GM21723 (cell line): ENCODE measurements at regions not wholly inside any gene's neighbourhood (a gene's known extent, or its start where the extent isn't known, plus 50 kb on each side); places are given as distances from the start of the nearest gene placed in this dataset.
"Not testable (repeated sequence)": the region's sequence is repeated elsewhere in the genome, so short reads cannot be mapped to it uniquely, and the experiment has no call there.

Experiments
- ATAC-seq: cut with Tn5 transposase; IDR thresholded peaks from one replicate; pipeline ENCODE4 v1.9.1; 2021; ENCODE audit warnings: mild to moderate bottlenecking, moderate library complexity; ENCODE audit not compliant: unreplicated experiment

- no peak for ATAC-seq
Measured at GRCh38 chr4:33989820-33990443, 2254.4 kb downstream of the ARAP2 start.

GRCh38 chr4:33996075-33996718 is 2248.1 kb downstream of the ARAP2 start:
- ATAC-seq = no peak

- no peak for ATAC-seq
Measured at GRCh38 chr4:33998291-33998690, 2246.0 kb downstream of the ARAP2 start.

- no peak for ATAC-seq
Measured at GRCh38 chr4:34000356-34000755, 2244.0 kb downstream of the ARAP2 start.

- ATAC-seq = not testable (repeated sequence)
Measured at GRCh38 chr4:34006540-34006939, 2237.8 kb downstream of the ARAP2 start.

- ATAC-seq = no peak
Measured at GRCh38 chr4:34009951-34010350, 2234.4 kb downstream of the ARAP2 start.

- ATAC-seq = no peak
Measured at GRCh38 chr4:34010751-34011519, 2233.4 kb downstream of the ARAP2 start.

- no peak for ATAC-seq
Measured at GRCh38 chr4:34035225-34035624, 2209.1 kb downstream of the ARAP2 start.

- ATAC-seq = no peak
Measured at GRCh38 chr4:34037280-34037679, 2207.0 kb downstream of the ARAP2 start.

- ATAC-seq = no peak
Measured at GRCh38 chr4:34039766-34040165, 2204.5 kb downstream of the ARAP2 start.

- no peak for ATAC-seq
Measured at GRCh38 chr4:34043131-34043530, 2201.2 kb downstream of the ARAP2 start.

GRCh38 chr4:34046580-34046979 is 2197.7 kb downstream of the ARAP2 start:
- no peak for ATAC-seq

- ATAC-seq = no peak
Measured at GRCh38 chr4:34047363-34047762, 2197.0 kb downstream of the ARAP2 start.

- ATAC-seq = no peak
Measured at GRCh38 chr4:34066126-34066525, 2178.2 kb downstream of the ARAP2 start.

GRCh38 chr4:34091451-34091850 is 2152.9 kb downstream of the ARAP2 start:
- ATAC-seq = no peak

GRCh38 chr4:34094114-34094513 is 2150.2 kb downstream of the ARAP2 start:
- ATAC-seq = no peak

- ATAC-seq = no peak
Measured at GRCh38 chr4:34105311-34105710, 2139.0 kb downstream of the ARAP2 start.

- no peak for ATAC-seq
Measured at GRCh38 chr4:34108391-34108790, 2135.9 kb downstream of the ARAP2 start.

GRCh38 chr4:34112573-34112972 is 2131.7 kb downstream of the ARAP2 start:
- no peak for ATAC-seq

- no peak for ATAC-seq
Measured at GRCh38 chr4:34138385-34138784, 2105.9 kb downstream of the ARAP2 start.

GRCh38 chr4:34139346-34139745 is 2105.0 kb downstream of the ARAP2 start:
- ATAC-seq = no peak

GRCh38 chr4:34148322-34148908 is 2095.9 kb downstream of the ARAP2 start:
- no peak for ATAC-seq
